A549 (cell line): ENCODE measurements at regions not wholly inside any gene's neighbourhood (a gene's known extent, or its start where the extent isn't known, plus 50 kb on each side); places are given as distances from the start of the nearest gene placed in this dataset.

Experiments used
- ATAC-seq, 2 experiments: fragments of 200-7000 bp in 1 of 2; fragments of >200 bp in 1 of 2; cut with Nextera tagmentation in 1 of 2; cut with Tn5 transposase in 1 of 2; 3 replicates each; pipeline versions ENCODE4 v1.8.0 to v1.9.1; 2018 to 2020; ENCODE audit warnings: mild to moderate bottlenecking in 1 of 2, moderate library complexity in 1 of 2
- CTCF ChIA-PET: fragments of 300-600 bp; sonication (Branson Sonifier 250); formaldehyde crosslinking; extraction: SDS; loops from one replicate; lab custom pipeline; 2021; ENCODE audit warnings: antibody characterized with exemption, inconsistent platforms; lab: Yijun Ruan, JAX
- POLR2A ChIA-PET: fragments of 350-600 bp; formaldehyde crosslinking; extraction: SDS; loops from one replicate; lab custom pipeline; 2021; ENCODE audit warnings: antibody characterized with exemption, inconsistent platforms; lab: Yijun Ruan, JAX
- DNase-seq, 2 experiments: peaks; one replicate each; pipeline versions ENCODE4 v3.0.0 to v3.0.0-alpha.2; 2011 to 2016; ENCODE audit warnings: low read depth in 1 of 2, low spot score in 1 of 2
- FAIRE-seq: peaks from 2 replicates; lab custom pipeline; 2011; peaks lifted over from hg19 to GRCh38; lab: Jason Lieb, UNC
- H3K27ac ChIP-seq, 2 experiments: fragments of >200 bp; sonication (Bioruptor Twin); formaldehyde crosslinking; 3 replicates each; pipeline ENCODE4 v1.5.1; 2016 to 2017
- H3K4me1 ChIP-seq: fragments of >200 bp; sonication (Bioruptor Twin); formaldehyde crosslinking; 3 replicates; pipeline ENCODE4 v1.6.1; 2016
- H3K4me2 ChIP-seq: fragments of >200 bp; sonication (Bioruptor Twin); formaldehyde crosslinking; 3 replicates; pipeline ENCODE4 v1.6.1; 2016
- H3K4me3 ChIP-seq: fragments of >200 bp; sonication (Bioruptor Twin); formaldehyde crosslinking; 3 replicates; pipeline ENCODE4 v1.5.1; 2016
- H3K9me3 ChIP-seq: fragments of >200 bp; sonication (Bioruptor Twin); formaldehyde crosslinking; 3 replicates; pipeline ENCODE4 v1.6.1; 2016
- CBX2 ChIP-seq: fragments of 200-600 bp; sonication (generic); IDR thresholded peaks from 2 replicates; pipeline ENCODE4 v1.6.1; 2016; ENCODE audit warnings: low read depth, mild to moderate bottlenecking, borderline replicate concordance
- CHD2 ChIP-seq: fragments of 150-350 bp; IDR thresholded peaks from 2 replicates; pipeline ENCODE4 v1.6.1; 2014; ENCODE audit warnings: low read length; ENCODE audit not compliant: partially characterized antibody
- E2F6 ChIP-seq: IDR thresholded peaks from 2 replicates; pipeline ENCODE4 v1.6.1; 2012; ENCODE audit warnings: low read depth, borderline replicate concordance
- EP300 ChIP-seq, 2 experiments: fragments of >200 bp; sonication (Bioruptor Twin); formaldehyde crosslinking; IDR thresholded peaks; 2 replicates in 1 of 2; 3 replicates in 1 of 2; pipeline ENCODE4 v1.6.1; 2016 to 2017
- FOSB ChIP-seq: fragments of 250-450 bp; sonication (Bioruptor Pico); IDR thresholded peaks from 2 replicates; pipeline ENCODE4 v1.5.0; 2020; ENCODE audit warnings: mild to moderate bottlenecking, moderate library complexity
- HEYL ChIP-seq: fragments of 250-450 bp; sonication (Bioruptor Pico); IDR thresholded peaks from 2 replicates; pipeline ENCODE4 v1.8.0; 2021; ENCODE audit warnings: mild to moderate bottlenecking, moderate library complexity
- JUN ChIP-seq, 2 experiments: fragments of >200 bp; sonication (Bioruptor Twin); formaldehyde crosslinking; IDR thresholded peaks; 2 replicates in 1 of 2; 3 replicates in 1 of 2; pipeline ENCODE4 v1.6.1; 2016 to 2017
- KDM1A ChIP-seq: fragments of 200-600 bp; sonication (generic); IDR thresholded peaks from 2 replicates; pipeline ENCODE4 v1.6.1; 2016; ENCODE audit warnings: low read depth, mild to moderate bottlenecking
- MAFK ChIP-seq: fragments of 450-650 bp; IDR thresholded peaks from 2 replicates; pipeline ENCODE4 v1.6.1; 2014; ENCODE audit not compliant: partially characterized antibody
- MAZ ChIP-seq: fragments of 150-350 bp; IDR thresholded peaks from 2 replicates; pipeline ENCODE4 v1.6.1; 2014; ENCODE audit warnings: antibody characterized with exemption, low read depth, low read length, borderline replicate concordance
- NFE2L2 ChIP-seq: fragments of 150-350 bp; conservative IDR thresholded peaks from 2 replicates; pipeline ENCODE4 v1.6.1; 2014; ENCODE audit warnings: low read length
- NR3C1 ChIP-seq: fragments of >200 bp; sonication (Bioruptor Twin); formaldehyde crosslinking; IDR thresholded peaks from 3 replicates; pipeline ENCODE4 v1.6.1; 2017
- PHF8 ChIP-seq: fragments of 200-600 bp; sonication (generic); IDR thresholded peaks from 2 replicates; pipeline ENCODE4 v1.6.1; 2016; ENCODE audit warnings: low read depth, mild to moderate bottlenecking, antibody characterized with exemption, moderate library complexity, borderline replicate concordance
- POLR2A ChIP-seq: IDR thresholded peaks from 2 replicates; pipeline ENCODE4 v1.6.1; 2012; ENCODE audit warnings: mild to moderate bottlenecking, low read length
- RAD21 ChIP-seq, 2 experiments: fragments of >200 bp in 1 of 2; sonication (Bioruptor Twin) in 1 of 2; formaldehyde crosslinking in 1 of 2; IDR thresholded peaks in 1 of 2; conservative IDR thresholded peaks in 1 of 2; 2 replicates in 1 of 2; 3 replicates in 1 of 2; pipeline ENCODE4 v1.6.1; 2012 to 2018; ENCODE audit warnings: inconsistent platforms in 1 of 2
- RCOR1 ChIP-seq: fragments of 150-350 bp; IDR thresholded peaks from 2 replicates; pipeline ENCODE4 v1.6.1; 2014; ENCODE audit warnings: antibody characterized with exemption, low read length, low read depth
- RFX5 ChIP-seq: fragments of 450-650 bp; IDR thresholded peaks from 2 replicates; pipeline ENCODE4 v1.7.1; 2014; ENCODE audit warnings: antibody characterized with exemption, mild to moderate bottlenecking, moderate library complexity
- SREBF2 ChIP-seq: fragments of 450-650 bp; IDR thresholded peaks from 2 replicates; pipeline ENCODE4 v1.6.1; 2014; ENCODE audit warnings: mild to moderate bottlenecking, moderate library complexity
- USF2 ChIP-seq: fragments of 450-650 bp; IDR thresholded peaks from 2 replicates; pipeline ENCODE4 v1.6.1; 2014; ENCODE audit warnings: antibody characterized with exemption
- ZFP36 ChIP-seq: fragments of 450-650 bp; IDR thresholded peaks from 2 replicates; pipeline ENCODE4 v1.6.1; 2014; ENCODE audit warnings: borderline replicate concordance; ENCODE audit not compliant: partially characterized antibody
- ZSCAN20 ChIP-seq: fragments of 250-450 bp; sonication (Bioruptor Pico); IDR thresholded peaks from 2 replicates; pipeline ENCODE4 v1.8.0; 2022; ENCODE audit warnings: mild to moderate bottlenecking, moderate library complexity
- WGBS: methylation state at CpG from one replicate; pipeline ENCODE4 v1.1.6; 2017; ENCODE audit errors: missing lambda C conversion rate; 5-methylcytosine and 5-hydroxymethylcytosine counted together
- TF ChIP-seq, protein P1 (sequence below): fragments of >200 bp; sonication (Bioruptor Twin); formaldehyde crosslinking; IDR thresholded peaks from 2 replicates; pipeline ENCODE4 v1.6.1; 2016
- TF ChIP-seq, protein P2 (sequence below): fragments of 200-600 bp; sonication (generic); IDR thresholded peaks from 2 replicates; pipeline ENCODE4 v1.6.1; 2016; ENCODE audit warnings: antibody characterized with exemption, mild to moderate bottlenecking, moderate library complexity

DNA sequence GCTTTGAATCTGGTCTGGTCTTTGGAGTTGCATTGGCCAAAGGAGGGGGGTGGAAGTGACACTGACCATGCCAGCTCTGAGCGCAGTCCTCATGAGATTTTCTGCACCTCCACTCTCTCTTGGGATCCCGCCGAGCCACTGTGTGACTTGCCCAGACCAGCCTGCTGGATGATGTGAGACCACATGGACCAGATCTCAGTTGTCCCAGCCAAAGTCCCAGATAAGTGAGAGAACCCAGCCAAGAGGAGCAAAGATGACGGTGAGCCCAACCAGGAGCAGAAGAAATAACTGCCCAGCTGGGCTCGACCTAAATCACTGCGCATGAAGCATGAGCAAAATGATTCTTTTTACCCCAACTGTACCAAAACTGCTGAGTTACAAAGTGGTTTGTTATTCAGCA, 96.5 kb upstream of the ERCC4 start (continued):
- TF ChIP-seq HEYL (CRISPR knock-in tag) (no peak), NFE2L2 (no peak), RAD21 (conservative IDR thresholded peaks at IDR 0.05 in 1 of 2, IDR thresholded peaks at IDR 0.05 in 1 of 2) (no peak)

DNA sequence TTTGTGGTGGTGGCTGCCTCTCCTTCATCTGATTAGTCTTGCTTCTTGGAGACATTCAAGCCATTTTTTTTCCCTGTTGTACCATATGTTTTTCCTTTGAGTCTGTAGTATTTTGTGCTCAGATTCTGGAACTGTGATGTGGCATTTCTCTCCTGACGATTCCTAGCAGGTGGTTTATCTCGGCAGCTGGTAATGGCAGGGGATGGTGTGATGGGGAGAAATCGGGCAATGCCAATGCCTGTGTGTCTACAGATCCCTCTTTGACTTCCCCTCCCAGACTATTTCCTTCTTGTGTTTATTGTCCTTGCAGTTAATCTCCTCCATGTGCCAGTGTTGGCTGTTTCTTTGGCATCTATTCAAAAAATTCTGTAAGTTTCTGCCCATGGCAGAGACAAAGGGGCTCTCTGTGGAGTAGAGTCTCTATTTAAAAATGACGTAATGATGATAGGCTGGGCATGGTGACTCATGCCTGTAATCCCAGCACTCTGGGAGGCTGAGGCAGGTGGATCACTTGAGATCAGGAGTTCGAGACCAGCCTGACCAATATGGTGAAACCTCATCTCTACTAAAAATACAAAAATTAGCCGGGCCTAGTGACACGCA, 90.2 kb upstream of the ERCC4 start:
- ChIA-PET POLR2A (interaction anchor here (0.6 kb wide), 1 partner anchor 423 kb away, joined by 3 read pairs; no protein-coding TSS in a partner anchor), CTCF (no interaction called here)
- Histone ChIP-seq H3K4me2 (no peak overlapping the region), H3K9me3 (no peaks in the 10 kb centered on the region), H3K27ac (no peak overlapping the region), H3K4me1 (no peaks in the 10 kb centered on the region), H3K4me3 (no peak overlapping the region)
- no peak for DNase-seq
- no peak for ATAC-seq
- no peak for FAIRE-seq
- 15% methylated on average over 7 of the region's 7 CpGs for WGBS
- TF ChIP-seq ZSCAN20 (no peak), ZFP36 (no peak), MAZ (no peak), USF2 (no peak), KDM1A (no peak), RCOR1 (no peak), E2F6 (no peak), JUN (IDR thresholded peaks at IDR 0.05) (no peak)

DNA sequence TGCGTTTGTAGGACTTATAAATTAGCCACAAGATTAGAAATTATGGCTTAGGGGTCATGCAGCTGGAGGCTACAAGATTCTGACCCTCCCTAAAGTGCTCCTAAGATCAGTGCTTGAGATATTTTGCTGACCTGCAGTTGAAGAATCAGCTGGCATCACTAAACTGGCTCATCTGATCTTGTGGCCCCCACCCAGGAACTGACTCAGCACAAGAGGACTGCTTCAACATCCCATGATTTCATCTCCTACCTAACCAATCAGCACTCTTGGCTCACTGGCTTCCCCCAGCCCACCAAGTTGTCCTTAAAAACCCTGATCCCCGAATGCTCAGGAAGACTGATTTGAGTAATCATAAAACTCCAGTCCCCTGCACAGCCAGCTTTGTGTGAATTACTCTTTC, 86.4 kb upstream of the ERCC4 start:
- Histone ChIP-seq H3K9me3 (no peaks in the 10 kb centered on the region), H3K4me3 (no peak overlapping the region), H3K4me1 (no peaks in the 10 kb centered on the region)
- no peak for ATAC-seq
- CTCF ChIA-PET: no interaction called here
- 0% methylated on average over 2 of the region's 2 CpGs for WGBS
- POLR2A ChIA-PET: no interaction called here
- no peak for DNase-seq
- TF ChIP-seq POLR2A: no peak
- TF ChIP-seq, all 56 proteins: peak for 0
- no peak for FAIRE-seq
- Histone ChIP-seq H3K27ac (no peak overlapping the region), H3K4me2 (no peak overlapping the region)

GRCh38 chr16:13835387-13835786, 84.6 kb upstream of the ERCC4 start:
- DNase-seq (no peak), ATAC-seq (no peak), FAIRE-seq (no peak)
- 20% methylated on average over 4 of the region's 4 CpGs for WGBS
- Histone ChIP-seq H3K4me3 (no peak overlapping the region), H3K27ac (no peak overlapping the region), H3K4me1 (no peaks in the 10 kb centered on the region), H3K9me3 (no peaks in the 10 kb centered on the region), H3K4me2 (no peak overlapping the region)
- CTCF ChIA-PET: interaction anchor here (0.9 to 1.0 kb wide), 2 partner anchors 39 to 84 kb away, joined by 3 read pairs; partner anchors contain the start of gene ERCC4
- no peak for TF ChIP-seq RCOR1
- TF ChIP-seq FOSB (CRISPR knock-in tag): no peak
- no peak for TF ChIP-seq PHF8
- no peak for TF ChIP-seq MAFK
- no peak for TF ChIP-seq POLR2A
- no peak for TF ChIP-seq SREBF2
- TF ChIP-seq RFX5: no peak
- no peak for TF ChIP-seq E2F6
- no peak for TF ChIP-seq NR3C1
- no peak for TF ChIP-seq HEYL (CRISPR knock-in tag)
- TF ChIP-seq USF2: no peak
- TF ChIP-seq, protein P1, sequence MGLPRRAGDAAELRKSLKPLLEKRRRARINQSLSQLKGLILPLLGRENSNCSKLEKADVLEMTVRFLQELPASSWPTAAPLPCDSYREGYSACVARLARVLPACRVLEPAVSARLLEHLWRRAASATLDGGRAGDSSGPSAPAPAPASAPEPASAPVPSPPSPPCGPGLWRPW: no peak
- TF ChIP-seq, protein P2, sequence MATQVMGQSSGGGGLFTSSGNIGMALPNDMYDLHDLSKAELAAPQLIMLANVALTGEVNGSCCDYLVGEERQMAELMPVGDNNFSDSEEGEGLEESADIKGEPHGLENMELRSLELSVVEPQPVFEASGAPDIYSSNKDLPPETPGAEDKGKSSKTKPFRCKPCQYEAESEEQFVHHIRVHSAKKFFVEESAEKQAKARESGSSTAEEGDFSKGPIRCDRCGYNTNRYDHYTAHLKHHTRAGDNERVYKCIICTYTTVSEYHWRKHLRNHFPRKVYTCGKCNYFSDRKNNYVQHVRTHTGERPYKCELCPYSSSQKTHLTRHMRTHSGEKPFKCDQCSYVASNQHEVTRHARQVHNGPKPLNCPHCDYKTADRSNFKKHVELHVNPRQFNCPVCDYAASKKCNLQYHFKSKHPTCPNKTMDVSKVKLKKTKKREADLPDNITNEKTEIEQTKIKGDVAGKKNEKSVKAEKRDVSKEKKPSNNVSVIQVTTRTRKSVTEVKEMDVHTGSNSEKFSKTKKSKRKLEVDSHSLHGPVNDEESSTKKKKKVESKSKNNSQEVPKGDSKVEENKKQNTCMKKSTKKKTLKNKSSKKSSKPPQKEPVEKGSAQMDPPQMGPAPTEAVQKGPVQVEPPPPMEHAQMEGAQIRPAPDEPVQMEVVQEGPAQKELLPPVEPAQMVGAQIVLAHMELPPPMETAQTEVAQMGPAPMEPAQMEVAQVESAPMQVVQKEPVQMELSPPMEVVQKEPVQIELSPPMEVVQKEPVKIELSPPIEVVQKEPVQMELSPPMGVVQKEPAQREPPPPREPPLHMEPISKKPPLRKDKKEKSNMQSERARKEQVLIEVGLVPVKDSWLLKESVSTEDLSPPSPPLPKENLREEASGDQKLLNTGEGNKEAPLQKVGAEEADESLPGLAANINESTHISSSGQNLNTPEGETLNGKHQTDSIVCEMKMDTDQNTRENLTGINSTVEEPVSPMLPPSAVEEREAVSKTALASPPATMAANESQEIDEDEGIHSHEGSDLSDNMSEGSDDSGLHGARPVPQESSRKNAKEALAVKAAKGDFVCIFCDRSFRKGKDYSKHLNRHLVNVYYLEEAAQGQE: no peak
- TF ChIP-seq EP300 (IDR thresholded peaks at IDR 0.05): no peak
- TF ChIP-seq CHD2: no peak
- TF ChIP-seq CBX2: no peak
- POLR2A ChIA-PET: no interaction called here
